Activated CD4-positive, alpha-beta T cell treated with anti-CD3 and anti-CD28 coated beads, Interleukin-2, amount 10 ng/mL, durations not matched to agents 7 days and 5 days (primary cell): ENCODE measurements at regions not wholly inside any gene's neighbourhood (a gene's known extent, or its start where the extent isn't known, plus 50 kb on each side); places are given as distances from the start of the nearest gene placed in this dataset.

ENCODE experiments used
- CTCF ChIA-PET: fragments of 350-600 bp; sonication (Branson Sonifier 250); formaldehyde crosslinking; loops from one replicate; lab custom pipeline; 2021; ENCODE audit warnings: antibody characterized with exemption; lab: Charles Lee
- POLR2A ChIA-PET: fragments of 350-600 bp; sonication (Branson Sonifier 250); formaldehyde crosslinking; loops from one replicate; lab custom pipeline; 2021; ENCODE audit warnings: antibody characterized with exemption; lab: Charles Lee
- DNase-seq: peaks from one replicate; pipeline ENCODE4 v3.0.0-alpha.2; 2020
- H3K27ac Mint-ChIP-seq: one replicate; pipeline ENCODE4 v1.8.0; 2021; ENCODE audit warnings: mild to moderate bottlenecking, moderate library complexity, mixed read lengths
- H3K27me3 Mint-ChIP-seq: one replicate; pipeline ENCODE4 v1.8.0; 2021; ENCODE audit warnings: mixed read lengths
- H3K36me3 Mint-ChIP-seq: one replicate; pipeline ENCODE4 v1.8.0; 2021; ENCODE audit warnings: low read depth, mixed read lengths
- H3K4me1 Mint-ChIP-seq: one replicate; pipeline ENCODE4 v1.8.0; 2021; ENCODE audit warnings: mixed read lengths
- H3K4me3 Mint-ChIP-seq: one replicate; pipeline ENCODE4 v1.8.0; 2021; ENCODE audit warnings: mild to moderate bottlenecking, moderate library complexity, mixed read lengths
- H3K9me3 Mint-ChIP-seq: one replicate; pipeline ENCODE4 v1.8.0; 2021; ENCODE audit warnings: mixed read lengths

GRCh38 chr3:102124282-102124681, 275.0 kb downstream of the NFKBIZ start:
- DNase-seq: no peak
- Mint-ChIP-seq H3K36me3 (peaks cover 24% of the 10 kb centered on the region), H3K27ac (no peak overlapping the region), H3K9me3 (peaks cover 37% of the 10 kb centered on the region), H3K27me3 (no peaks in the 10 kb centered on the region), H3K4me1 (no peaks in the 10 kb centered on the region), H3K4me3 (no peak overlapping the region)
- CTCF ChIA-PET: no interaction called here
- POLR2A ChIA-PET: no interaction called here

- no peak for DNase-seq
- H3K27ac Mint-ChIP-seq: no peak overlapping the region
- peaks cover 2% of the 10 kb centered on the region for H3K4me1 Mint-ChIP-seq
- no peaks in the 10 kb centered on the region for H3K27me3 Mint-ChIP-seq
- POLR2A ChIA-PET: no interaction called here
- H3K36me3 Mint-ChIP-seq: peaks cover 23% of the 10 kb centered on the region
- CTCF ChIA-PET: no interaction called here
- H3K9me3 Mint-ChIP-seq: peaks cover 37% of the 10 kb centered on the region
- no peak overlapping the region for H3K4me3 Mint-ChIP-seq
Observed at GRCh38 chr3:102124704-102125103, 275.4 kb downstream of the NFKBIZ start.

- H3K27ac Mint-ChIP-seq: no peak overlapping the region
- no peaks in the 10 kb centered on the region for H3K27me3 Mint-ChIP-seq
- ChIA-PET CTCF (no interaction called here), POLR2A (no interaction called here)
- no peak overlapping the region for H3K4me3 Mint-ChIP-seq
- H3K4me1 Mint-ChIP-seq: peaks cover 9% of the 10 kb centered on the region
- H3K9me3 Mint-ChIP-seq: peaks cover 32% of the 10 kb centered on the region
- DNase-seq: no peak
- H3K36me3 Mint-ChIP-seq: peaks cover 23% of the 10 kb centered on the region
Observed at GRCh38 chr3:102125197-102125993, 276.1 kb downstream of the NFKBIZ start.

GRCh38 chr3:102125994-102126368, 276.7 kb downstream of the NFKBIZ start:
- ChIA-PET POLR2A (no interaction called here), CTCF (no interaction called here)
- H3K4me3 Mint-ChIP-seq: no peak overlapping the region
- no peak overlapping the region for H3K27ac Mint-ChIP-seq
- H3K36me3 Mint-ChIP-seq: peaks cover 20% of the 10 kb centered on the region
- peaks cover 28% of the 10 kb centered on the region for H3K9me3 Mint-ChIP-seq
- no peak for DNase-seq
- peaks cover 11% of the 10 kb centered on the region for H3K4me1 Mint-ChIP-seq
- no peaks in the 10 kb centered on the region for H3K27me3 Mint-ChIP-seq

- Mint-ChIP-seq H3K27me3 (no peaks in the 10 kb centered on the region), H3K36me3 (peaks cover 3% of the 10 kb centered on the region), H3K9me3 (peaks cover 5% of the 10 kb centered on the region), H3K4me1 (peaks cover 12% of the 10 kb centered on the region), H3K27ac (no peak overlapping the region), H3K4me3 (no peak overlapping the region)
- CTCF ChIA-PET: interaction anchor here (0.9 to 1.1 kb wide), 3 partner anchors 10 to 41 kb away, joined by 3 to 4 read pairs (median 4); no protein-coding TSS in a partner anchor
- POLR2A ChIA-PET: no interaction called here
- DNase-seq: no peak
Observed at GRCh38 chr3:102129760-102130608, 280.7 kb downstream of the NFKBIZ start.

- no peak overlapping the region for H3K4me3 Mint-ChIP-seq
- no peak overlapping the region for H3K27ac Mint-ChIP-seq
- peaks cover 2% of the 10 kb centered on the region for H3K36me3 Mint-ChIP-seq
- DNase-seq: no peak
- H3K27me3 Mint-ChIP-seq: no peaks in the 10 kb centered on the region
- peaks cover 18% of the 10 kb centered on the region for H3K4me1 Mint-ChIP-seq
- CTCF ChIA-PET: no interaction called here
- POLR2A ChIA-PET: no interaction called here
- peaks cover 4% of the 10 kb centered on the region for H3K9me3 Mint-ChIP-seq
Observed at GRCh38 chr3:102132370-102132769, 283.1 kb downstream of the NFKBIZ start.

GRCh38 chr3:102133376-102133775, 284.1 kb downstream of the NFKBIZ start:
- H3K9me3 Mint-ChIP-seq: peaks cover 4% of the 10 kb centered on the region
- H3K4me1 Mint-ChIP-seq: peaks cover 18% of the 10 kb centered on the region
- H3K27me3 Mint-ChIP-seq: no peaks in the 10 kb centered on the region
- H3K27ac Mint-ChIP-seq: no peak overlapping the region
- no peaks in the 10 kb centered on the region for H3K36me3 Mint-ChIP-seq
- no peak overlapping the region for H3K4me3 Mint-ChIP-seq
- no peak for DNase-seq
- ChIA-PET POLR2A (no interaction called here), CTCF (interaction anchor here (0.6 kb wide), 1 partner anchor 73 kb away, joined by 3 read pairs; no protein-coding TSS in a partner anchor)

GRCh38 chr3:102135316-102135715, 286.0 kb downstream of the NFKBIZ start:
- Mint-ChIP-seq H3K27me3 (peaks cover 1% of the 10 kb centered on the region), H3K27ac (no peak overlapping the region), H3K4me3 (no peak overlapping the region), H3K9me3 (peaks cover 4% of the 10 kb centered on the region), H3K4me1 (peaks cover 10% of the 10 kb centered on the region), H3K36me3 (no peaks in the 10 kb centered on the region)
- DNase-seq: no peak
- ChIA-PET CTCF (no interaction called here), POLR2A (no interaction called here)

GRCh38 chr3:102136183-102136582, 286.9 kb downstream of the NFKBIZ start:
- CTCF ChIA-PET: no interaction called here

GRCh38 chr3:102140116-102140515, 290.8 kb downstream of the NFKBIZ start:
- Mint-ChIP-seq H3K27ac (no peak overlapping the region), H3K36me3 (no peaks in the 10 kb centered on the region), H3K4me1 (peaks cover 5% of the 10 kb centered on the region), H3K9me3 (peaks cover 4% of the 10 kb centered on the region), H3K27me3 (peaks cover 8% of the 10 kb centered on the region), H3K4me3 (no peak overlapping the region)
- ChIA-PET POLR2A (no interaction called here), CTCF (interaction anchor here (1.5 kb wide), 1 partner anchor 19 kb away, joined by 5 read pairs; no protein-coding TSS in a partner anchor)
- no peak for DNase-seq

More at GRCh38 chr3:102136183-102136582, 286.9 kb downstream of the NFKBIZ start:
- no peaks in the 10 kb centered on the region for H3K36me3 Mint-ChIP-seq
- H3K27me3 Mint-ChIP-seq: peaks cover 2% of the 10 kb centered on the region
- no peak overlapping the region for H3K4me3 Mint-ChIP-seq
- POLR2A ChIA-PET: no interaction called here
- peaks cover 4% of the 10 kb centered on the region for H3K9me3 Mint-ChIP-seq
- H3K27ac Mint-ChIP-seq: no peak overlapping the region
- no peak for DNase-seq
- peaks cover 7% of the 10 kb centered on the region for H3K4me1 Mint-ChIP-seq

GRCh38 chr3:102141096-102141927, 292.0 kb downstream of the NFKBIZ start:
- Mint-ChIP-seq H3K4me3 (no peak overlapping the region), H3K4me1 (no peaks in the 10 kb centered on the region), H3K36me3 (no peaks in the 10 kb centered on the region), H3K27me3 (peaks cover 8% of the 10 kb centered on the region), H3K9me3 (peaks cover 4% of the 10 kb centered on the region), H3K27ac (no peak overlapping the region)
- ChIA-PET CTCF (interaction anchor here (0.8 to 1.0 kb wide), 2 partner anchors 32 to 54 kb away, joined by 3 to 6 read pairs; no protein-coding TSS in a partner anchor), POLR2A (no interaction called here)
- DNase-seq: no peak

- Mint-ChIP-seq H3K9me3 (peaks cover 4% of the 10 kb centered on the region), H3K4me1 (no peaks in the 10 kb centered on the region), H3K4me3 (no peak overlapping the region), H3K36me3 (no peaks in the 10 kb centered on the region), H3K27ac (no peak overlapping the region), H3K27me3 (peaks cover 8% of the 10 kb centered on the region)
- POLR2A ChIA-PET: no interaction called here
- DNase-seq: no peak
- CTCF ChIA-PET: interaction anchor here (0.8 kb wide), 1 partner anchor 31 kb away, joined by 3 read pairs; no protein-coding TSS in a partner anchor
Observed at GRCh38 chr3:102141928-102142239, 292.6 kb downstream of the NFKBIZ start.
